Endothelial cell of umbilical vein (primary cell): ENCODE measurements at regions not wholly inside any gene's neighbourhood (a gene's known extent, or its start where the extent isn't known, plus 50 kb on each side); places are given as distances from the start of the nearest gene placed in this dataset.

Source experiments
- BruUV-seq: library from RNA; stranded (reverse); fragments of 400-500 nt; replicated peaks from 2 replicates; lab custom pipeline; 2021; lab: Mats Ljungman, UMichigan
- CTCF ChIA-PET: fragments of 300-600, 350-600 bp; sonication (Branson Sonifier 250); formaldehyde crosslinking; loops from one replicate; lab custom pipeline; 2021; ENCODE audit warnings: antibody characterized with exemption, inconsistent platforms; lab: Charles Lee
- POLR2A ChIA-PET: fragments of 300-600, 350-600 bp; sonication (Branson Sonifier 250); formaldehyde crosslinking; loops from one replicate; lab custom pipeline; 2021; ENCODE audit warnings: antibody characterized with exemption, inconsistent platforms; lab: Charles Lee
- DNase-seq: peaks from one replicate; pipeline ENCODE4 v3.0.0-alpha.2; 2011; ENCODE audit warnings: low read depth, low spot score
- FAIRE-seq: peaks from 2 replicates; lab custom pipeline; 2011; peaks lifted over from hg19 to GRCh38; lab: Jason Lieb, UNC
- H2AFZ ChIP-seq: 2 replicates; pipeline ENCODE4 v1.6.0; 2012; ENCODE audit warnings: low read depth, low read length, control low read depth, inconsistent platforms
- H3K27ac ChIP-seq: 2 replicates; pipeline ENCODE4 v1.5.1; 2011; ENCODE audit warnings: low read depth, mild to moderate bottlenecking, control low read depth, low read length, moderate library complexity; ENCODE audit not compliant: insufficient read depth
- H3K27me3 ChIP-seq, 2 experiments: 2 replicates each; pipeline versions ENCODE4 v1.6.0 to v1.6.1; 2011; ENCODE audit warnings: low read length in 2 of 2, mixed read lengths in 1 of 2; ENCODE audit not compliant: control insufficient read depth in 2 of 2, insufficient read depth in 2 of 2
- H3K36me3 ChIP-seq, 2 experiments: 2 replicates in 1 of 2; 3 replicates in 1 of 2; pipeline ENCODE4 v1.5.1; 2011; ENCODE audit warnings: low read length in 2 of 2, mild to moderate bottlenecking in 1 of 2, moderate library complexity in 1 of 2; ENCODE audit not compliant: control insufficient read depth in 2 of 2, insufficient read depth in 2 of 2; ENCODE audit errors: extremely low read depth in 1 of 2
- H3K4me1 ChIP-seq: 3 replicates; pipeline ENCODE4 v1.5.1; 2011; ENCODE audit warnings: mild to moderate bottlenecking, low read length; ENCODE audit not compliant: control insufficient read depth, insufficient read depth; ENCODE audit errors: extremely low read depth
- H3K4me2 ChIP-seq: 2 replicates; pipeline ENCODE4 v1.6.1; 2011; ENCODE audit warnings: low read length, control low read depth, mixed read lengths; ENCODE audit not compliant: insufficient read depth
- H3K4me3 ChIP-seq, 3 experiments: fragments of 200-600 bp in 1 of 3; sonication (generic), shearing (Covaris generic) in 1 of 3; replicated peaks in 1 of 3; 2 replicates each; pipeline ENCODE4 v1.5.1; 2011 to 2016; ENCODE audit warnings: control low read depth in 3 of 3, low read length in 3 of 3, mild to moderate bottlenecking in 2 of 3, inconsistent platforms in 1 of 3, low read depth in 1 of 3, moderate library complexity in 1 of 3; ENCODE audit not compliant: insufficient read depth in 1 of 3
- H3K79me2 ChIP-seq: 2 replicates; pipeline ENCODE4 v1.6.0; 2012; ENCODE audit warnings: low read length, inconsistent platforms; ENCODE audit not compliant: control insufficient read depth, insufficient read depth
- H3K9ac ChIP-seq: replicated peaks from 2 replicates; pipeline ENCODE3; 2011; ENCODE audit warnings: low read length, control low read depth; ENCODE audit not compliant: insufficient read depth; ENCODE audit errors: extremely low read depth
- H3K9me1 ChIP-seq: replicated peaks from 3 replicates; pipeline ENCODE4 v1.6.0; 2011; ENCODE audit warnings: mild to moderate bottlenecking, low read length; ENCODE audit not compliant: control insufficient read depth, insufficient read depth; ENCODE audit errors: extremely low read depth
- H3K9me3 ChIP-seq: replicated peaks from 2 replicates; pipeline ENCODE4 v1.5.1; 2012; ENCODE audit warnings: low read length, inconsistent platforms; ENCODE audit not compliant: control insufficient read depth, insufficient read depth
- H4K20me1 ChIP-seq: replicated peaks from 2 replicates; pipeline ENCODE3; 2011; ENCODE audit warnings: mild to moderate bottlenecking, low read length; ENCODE audit not compliant: control insufficient read depth, insufficient read depth; ENCODE audit errors: extremely low read depth
- EZH2 ChIP-seq: IDR thresholded peaks from 2 replicates; pipeline ENCODE4 v1.6.1; 2012; ENCODE audit warnings: borderline replicate concordance, low read depth, mild to moderate bottlenecking, moderate library complexity, low read length, inconsistent platforms; ENCODE audit not compliant: severe bottlenecking
- FOS ChIP-seq: IDR thresholded peaks from 2 replicates; pipeline ENCODE4 v1.6.1; 2011; ENCODE audit warnings: mild to moderate bottlenecking, low read length, moderate library complexity, borderline replicate concordance; ENCODE audit not compliant: insufficient read depth
- GATA2 ChIP-seq: IDR thresholded peaks from 2 replicates; pipeline ENCODE4 v1.7.0; 2011; ENCODE audit warnings: low read depth, mild to moderate bottlenecking, moderate library complexity, mixed read lengths, low read length; ENCODE audit not compliant: insufficient read length, insufficient read depth
- JUN ChIP-seq: IDR thresholded peaks from 2 replicates; pipeline ENCODE4 v1.6.1; 2011; ENCODE audit warnings: borderline replicate concordance, low read depth; ENCODE audit not compliant: insufficient read length, insufficient read depth
- MYC ChIP-seq: IDR thresholded peaks from one replicate; pipeline ENCODE4 v1.6.1; 2011; ENCODE audit warnings: mild to moderate bottlenecking, low read depth, low read length
- POLR2A ChIP-seq: IDR thresholded peaks from 2 replicates; pipeline ENCODE4 v1.6.1; 2012; ENCODE audit warnings: low read depth, mild to moderate bottlenecking, control low read depth, low read length
- POLR2AphosphoS5 ChIP-seq: IDR thresholded peaks from 2 replicates; pipeline ENCODE4 v1.6.1; 2012; ENCODE audit warnings: low read depth, mild to moderate bottlenecking, control low read depth, low read length, moderate library complexity; ENCODE audit not compliant: insufficient read depth
- dilution Hi-C: fragments of 300-500 bp; cut with MboI; formaldehyde crosslinking; loops from one replicate; pipeline ENCODE4 v1.15.0; 2019; ENCODE audit warnings: low sequenced_read_pairs; ENCODE audit not compliant: extremely low pct_ligation_motif_present
- intact Hi-C: fragments of 100-400 bp; cut with micrococcal nuclease; formaldehyde crosslinking; loops from one replicate; pipeline ENCODE4 v1.10.0; 2022
- TF ChIP-seq, protein P1 (sequence below): IDR thresholded peaks from 2 replicates; pipeline ENCODE4 v1.6.1; 2011; ENCODE audit not compliant: insufficient read depth, insufficient read length
- TF ChIP-seq, protein P2 (sequence below), 2 donors: IDR thresholded peaks; 1 replicate in 1 of 2; 2 replicates in 1 of 2; pipeline ENCODE4 v1.5.1; 2011; ENCODE audit warnings: low read length in 2 of 2, mild to moderate bottlenecking in 2 of 2, moderate library complexity in 2 of 2, control low read depth in 1 of 2, inconsistent platforms in 1 of 2, low read depth in 1 of 2; ENCODE audit not compliant: insufficient read depth in 1 of 2; ENCODE audit errors: extremely low read depth in 1 of 2

DNA sequence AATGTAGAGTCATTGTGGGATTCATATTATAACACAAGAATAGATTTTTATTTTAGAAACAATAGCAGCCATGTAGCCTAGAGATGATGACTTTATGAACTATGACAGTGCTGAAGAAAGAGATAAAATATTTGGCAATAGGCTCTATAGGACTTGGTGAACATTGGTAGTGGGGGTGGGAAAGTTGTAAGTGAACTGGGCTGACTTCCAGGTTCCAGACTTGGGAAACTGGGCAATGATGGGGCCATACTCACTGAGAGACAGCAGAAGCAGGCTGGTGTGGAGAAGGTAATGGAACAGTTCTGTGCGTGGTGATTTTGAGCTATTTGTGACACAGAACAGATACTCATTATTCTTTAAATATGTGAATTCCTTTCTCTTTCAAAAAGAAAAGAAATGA, 470.3 kb upstream of the HNRNPA3 start:
- no peaks in the 10 kb centered on the region for H3K79me2 ChIP-seq
- no peak overlapping the region for H2AFZ ChIP-seq
- no peak overlapping the region for H3K4me3 ChIP-seq
- no peak for FAIRE-seq
- no peaks in the 10 kb centered on the region for H4K20me1 ChIP-seq
- no peak overlapping the region for H3K4me2 ChIP-seq
- H3K9me3 ChIP-seq = no peaks in the 10 kb centered on the region
- CTCF ChIA-PET = no interaction called here
- H3K27ac ChIP-seq = no peak overlapping the region
- no peaks in the 10 kb centered on the region for H3K27me3 ChIP-seq
- POLR2A ChIA-PET = no interaction called here
- DNase-seq = no peak
- H3K4me1 ChIP-seq = no peaks in the 10 kb centered on the region
- no peak for TF ChIP-seq MYC
- TF ChIP-seq, protein P1, sequence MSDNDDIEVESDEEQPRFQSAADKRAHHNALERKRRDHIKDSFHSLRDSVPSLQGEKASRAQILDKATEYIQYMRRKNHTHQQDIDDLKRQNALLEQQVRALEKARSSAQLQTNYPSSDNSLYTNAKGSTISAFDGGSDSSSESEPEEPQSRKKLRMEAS = no peak
- BruUV-seq = no TSS peak
- no peaks in the 10 kb centered on the region for H3K9me1 ChIP-seq
- H3K36me3 ChIP-seq = no peaks in the 10 kb centered on the region
- intact Hi-C loops (no loop called here), dilution Hi-C loops (no loop called here)
- H3K9ac ChIP-seq = no peak overlapping the region

DNA sequence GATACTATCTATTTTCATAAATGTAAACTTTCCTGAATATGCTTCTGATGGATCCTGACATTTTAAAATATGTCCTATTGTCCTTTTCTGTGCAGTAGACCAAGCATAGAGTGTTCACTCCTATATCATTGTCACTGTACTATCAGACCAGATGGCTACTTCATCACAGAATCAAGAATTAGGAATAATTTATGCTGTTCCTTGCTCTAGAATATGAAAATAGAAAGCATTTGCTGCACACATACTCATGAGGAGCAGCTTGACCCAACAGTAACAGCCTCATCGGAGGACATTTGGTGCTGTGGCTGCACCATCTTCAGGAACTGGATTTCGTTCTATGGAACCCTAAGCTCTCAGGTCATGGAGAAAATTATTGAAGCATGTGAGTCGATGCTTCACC, 468.9 kb upstream of the HNRNPA3 start:
- no peak overlapping the region for H3K4me3 ChIP-seq
- no peaks in the 10 kb centered on the region for H3K9me3 ChIP-seq
- dilution Hi-C loops (no loop called here), intact Hi-C loops (no loop called here)
- H3K9me1 ChIP-seq = no peaks in the 10 kb centered on the region
- no peak overlapping the region for H3K4me2 ChIP-seq
- ChIA-PET POLR2A (no interaction called here), CTCF (no interaction called here)
- H3K36me3 ChIP-seq = no peaks in the 10 kb centered on the region
- no TSS peak for BruUV-seq
- DNase-seq (no peak), FAIRE-seq (no peak)
- H3K79me2 ChIP-seq = no peaks in the 10 kb centered on the region
- no peaks in the 10 kb centered on the region for H3K27me3 ChIP-seq
- H3K4me1 ChIP-seq = no peaks in the 10 kb centered on the region
- no peak overlapping the region for H3K27ac ChIP-seq
- TF ChIP-seq JUN = no peak
- no peak for TF ChIP-seq POLR2A
- no peak for TF ChIP-seq GATA2
- no peak for TF ChIP-seq POLR2AphosphoS5
- TF ChIP-seq, protein P1 = no peak
- TF ChIP-seq, protein P2, sequence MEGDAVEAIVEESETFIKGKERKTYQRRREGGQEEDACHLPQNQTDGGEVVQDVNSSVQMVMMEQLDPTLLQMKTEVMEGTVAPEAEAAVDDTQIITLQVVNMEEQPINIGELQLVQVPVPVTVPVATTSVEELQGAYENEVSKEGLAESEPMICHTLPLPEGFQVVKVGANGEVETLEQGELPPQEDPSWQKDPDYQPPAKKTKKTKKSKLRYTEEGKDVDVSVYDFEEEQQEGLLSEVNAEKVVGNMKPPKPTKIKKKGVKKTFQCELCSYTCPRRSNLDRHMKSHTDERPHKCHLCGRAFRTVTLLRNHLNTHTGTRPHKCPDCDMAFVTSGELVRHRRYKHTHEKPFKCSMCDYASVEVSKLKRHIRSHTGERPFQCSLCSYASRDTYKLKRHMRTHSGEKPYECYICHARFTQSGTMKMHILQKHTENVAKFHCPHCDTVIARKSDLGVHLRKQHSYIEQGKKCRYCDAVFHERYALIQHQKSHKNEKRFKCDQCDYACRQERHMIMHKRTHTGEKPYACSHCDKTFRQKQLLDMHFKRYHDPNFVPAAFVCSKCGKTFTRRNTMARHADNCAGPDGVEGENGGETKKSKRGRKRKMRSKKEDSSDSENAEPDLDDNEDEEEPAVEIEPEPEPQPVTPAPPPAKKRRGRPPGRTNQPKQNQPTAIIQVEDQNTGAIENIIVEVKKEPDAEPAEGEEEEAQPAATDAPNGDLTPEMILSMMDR (IDR thresholded peaks at IDR 0.05; ENCODE audit: extremely low read depth in 1 of 2, insufficient read depth in 1 of 2, low read depth in 1 of 2, low read length in 2 of 2) = no peak
- no peak for TF ChIP-seq MYC
- no peak for TF ChIP-seq FOS
- TF ChIP-seq EZH2 = no peak
- H3K9ac ChIP-seq = no peak overlapping the region
- H4K20me1 ChIP-seq = no peaks in the 10 kb centered on the region
- H2AFZ ChIP-seq = no peak overlapping the region
